ENCODE measurements at regions not wholly inside any gene's neighbourhood (a gene's known extent, or its start where the extent isn't known, plus 50 kb on each side); places are given as distances from the start of the nearest gene placed in this dataset.
"Not testable (repeated sequence)": the region's sequence is repeated elsewhere in the genome, so short reads cannot be mapped to it uniquely, and the experiment has no call there.

DNA sequence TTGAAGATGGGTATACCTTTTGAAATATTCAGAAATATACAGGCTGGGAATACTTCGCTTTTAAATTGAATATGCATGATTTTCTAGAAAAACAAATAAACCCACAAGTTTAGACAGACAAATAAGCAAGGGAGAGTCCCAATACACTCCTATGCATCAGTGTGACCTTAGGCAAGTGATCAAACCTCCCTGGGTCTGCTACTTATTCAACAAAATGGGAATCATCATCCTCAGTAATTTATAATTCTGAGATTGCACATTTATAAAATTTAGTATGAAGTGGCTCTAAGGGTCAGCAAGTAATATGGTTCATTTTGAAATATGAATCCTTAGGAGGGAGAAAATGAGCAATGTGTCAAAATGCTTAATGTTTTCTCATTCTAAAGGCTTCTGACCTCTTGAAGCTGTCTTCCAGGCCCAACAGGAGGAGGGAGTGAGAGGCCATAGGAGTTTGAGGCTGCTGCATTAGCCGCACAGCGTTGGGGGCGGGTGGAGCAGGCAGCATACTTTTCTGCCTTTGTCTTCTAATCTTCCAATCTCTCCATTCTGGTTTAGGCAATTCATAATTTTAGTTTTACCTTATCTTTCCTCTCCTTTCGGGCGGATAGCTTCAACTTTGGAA is 155.1 kb downstream of the TRIB2 start:
- DNase-seq (ENCODE audit: low read depth in 1 of 2, low spot score in 1 of 2), result no peak

DNA sequence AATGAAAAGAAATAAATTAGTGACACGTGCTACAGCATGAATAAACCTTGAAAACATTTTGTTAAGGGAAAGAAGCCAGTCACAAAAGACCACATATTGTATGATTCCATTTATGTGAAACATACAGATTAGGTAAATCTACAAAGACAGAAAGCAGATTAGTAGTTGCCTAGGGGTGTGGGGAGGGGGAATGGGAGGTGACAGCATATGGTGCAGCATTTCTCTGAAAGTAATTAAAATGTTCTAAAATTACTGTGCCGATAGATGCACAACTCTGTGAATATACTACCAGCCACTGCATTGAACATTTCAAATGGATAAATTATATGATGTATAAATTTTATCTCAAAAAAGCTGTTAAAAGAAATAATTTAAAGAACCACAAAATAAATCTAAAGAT is 161.0 kb downstream of the TRIB2 start:
- no peak for DNase-seq (ENCODE audit: low read depth in 1 of 2, low spot score in 1 of 2)

GRCh38 chr2:12879649-12880048 is 162.9 kb downstream of the TRIB2 start:
- no peak for DNase-seq (ENCODE audit: low read depth in 1 of 2, low spot score in 1 of 2)

- no peak for DNase-seq (ENCODE audit: low read depth in 1 of 2, low spot score in 1 of 2)
Measured at GRCh38 chr2:12881952-12882351, 165.2 kb downstream of the TRIB2 start.

GRCh38 chr2:12882393-12882792 is 165.7 kb downstream of the TRIB2 start:
- DNase-seq (ENCODE audit: low read depth in 1 of 2, low spot score in 1 of 2), result no peak

GRCh38 chr2:12883906-12884305 is 167.2 kb downstream of the TRIB2 start:
- no peak for DNase-seq (ENCODE audit: low read depth in 1 of 2, low spot score in 1 of 2)

- no peak for DNase-seq (ENCODE audit: low read depth in 1 of 2, low spot score in 1 of 2)
Measured at GRCh38 chr2:12884713-12885282, 168.1 kb downstream of the TRIB2 start.

GRCh38 chr2:12890066-12890465 is 173.3 kb downstream of the TRIB2 start:
- no peak for DNase-seq (ENCODE audit: low read depth in 1 of 2, low spot score in 1 of 2)

DNA sequence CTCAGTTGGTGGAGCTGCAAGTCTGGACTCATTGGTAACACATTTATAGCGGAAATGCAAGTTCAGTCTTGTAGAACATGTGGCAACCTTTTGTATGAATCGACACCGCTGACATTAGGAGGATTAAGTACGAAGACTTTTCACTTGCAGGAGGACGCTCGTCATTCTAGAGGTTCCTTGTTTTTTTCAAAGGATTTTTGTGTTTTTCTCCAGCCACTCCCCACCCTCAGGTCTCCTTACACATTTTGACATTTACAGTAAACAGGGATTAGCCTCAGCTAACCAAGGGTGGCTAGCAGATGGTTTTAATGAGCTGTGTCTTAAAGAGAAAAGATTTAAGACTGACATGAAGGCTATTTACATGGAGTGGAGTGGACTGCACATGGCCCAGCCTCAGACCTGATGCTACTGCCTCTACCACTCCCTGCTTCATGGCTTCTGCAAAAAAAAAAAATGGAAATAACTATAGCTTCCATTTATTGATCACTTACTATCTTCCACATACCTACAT is 173.8 kb downstream of the TRIB2 start:
- no peak for DNase-seq (ENCODE audit: low read depth in 1 of 2, low spot score in 1 of 2)

DNA sequence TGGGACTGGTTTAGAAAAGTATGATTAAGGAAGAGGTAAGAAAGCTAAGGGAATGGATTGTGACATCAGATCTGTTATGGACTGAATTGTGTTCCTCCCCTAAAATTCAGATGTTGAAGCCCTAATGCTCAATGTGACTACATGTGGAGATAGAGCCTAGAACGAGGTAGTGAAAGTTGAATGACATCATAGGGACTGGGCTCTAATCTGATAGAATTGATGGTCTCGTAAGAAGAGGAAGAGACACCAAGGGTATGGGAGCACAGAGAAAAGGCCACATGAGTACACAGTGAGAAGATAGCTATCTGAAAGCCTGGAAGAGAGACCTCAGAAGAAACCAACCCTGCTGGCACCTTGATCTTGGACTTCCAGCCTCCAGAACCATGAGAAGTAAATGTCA is 178.3 kb downstream of the TRIB2 start:
- no peak for DNase-seq (ENCODE audit: low read depth in 1 of 2, low spot score in 1 of 2)

- DNase-seq (ENCODE audit: low read depth in 1 of 2, low spot score in 1 of 2), result no peak
Measured at GRCh38 chr2:12896318-12896982, 179.7 kb downstream of the TRIB2 start.

GRCh38 chr2:12897181-12897580 is 180.4 kb downstream of the TRIB2 start:
- no peak for DNase-seq (ENCODE audit: low read depth in 1 of 2, low spot score in 1 of 2)

DNA sequence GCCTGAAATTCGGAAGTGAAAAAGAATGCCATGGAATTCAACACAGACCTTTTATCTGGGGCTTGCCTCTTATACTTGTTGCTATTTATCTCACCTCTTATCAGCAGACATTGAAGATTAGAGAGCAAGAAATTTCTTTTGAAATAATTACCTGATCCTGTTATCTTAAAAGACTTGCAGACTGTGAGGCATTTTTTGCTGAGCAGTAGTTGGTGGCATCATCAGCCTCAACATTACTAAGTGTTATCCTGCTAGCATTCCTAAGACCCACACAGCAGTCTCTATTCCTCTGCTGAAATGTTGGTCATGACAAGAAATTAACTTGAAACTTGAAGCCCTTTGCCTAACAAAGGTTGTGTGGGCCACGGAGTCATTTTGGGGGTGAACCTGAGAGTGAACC is 186.5 kb downstream of the TRIB2 start:
- DNase-seq (ENCODE audit: low read depth in 1 of 2, low spot score in 1 of 2), result no peak

DNA sequence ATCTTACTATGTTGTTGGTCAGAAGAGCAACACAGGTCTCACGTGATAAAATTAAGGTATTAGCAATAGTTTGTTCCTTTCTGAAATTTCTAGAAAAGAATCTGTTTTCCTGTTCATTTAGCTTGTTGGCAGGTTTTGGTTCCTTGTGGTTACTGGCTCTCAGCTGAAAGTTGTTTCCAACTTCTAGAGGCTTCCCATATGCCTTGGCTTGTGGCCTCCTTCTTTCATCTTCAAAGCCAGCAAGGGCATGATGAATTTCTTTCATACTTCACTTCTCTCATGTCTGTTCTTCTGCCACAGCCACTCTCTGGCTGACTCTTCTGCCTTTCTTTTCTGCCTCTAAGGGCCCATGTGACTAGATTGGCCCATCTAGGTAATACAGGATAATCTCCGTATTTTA is 193.7 kb downstream of the TRIB2 start:
- no peak for DNase-seq (ENCODE audit: low read depth in 1 of 2, low spot score in 1 of 2)

DNA sequence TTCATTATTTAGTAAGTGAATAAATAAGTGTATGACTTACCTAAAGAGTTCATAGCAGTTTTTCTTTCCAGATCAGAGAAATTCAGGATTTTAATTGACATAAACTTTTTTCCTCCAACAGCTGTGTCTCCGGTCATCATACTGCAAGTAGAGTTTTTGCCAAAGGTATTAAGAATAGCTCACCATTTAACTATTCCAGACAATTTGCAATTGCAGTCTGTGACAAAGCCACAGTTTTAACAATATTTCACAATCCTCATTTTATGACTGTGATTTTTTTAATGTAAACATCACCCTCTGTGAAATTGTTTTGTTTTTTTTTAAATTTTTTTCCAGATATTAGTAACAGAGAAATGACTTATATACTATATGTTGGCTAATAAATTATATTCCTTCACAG is 199.1 kb downstream of the TRIB2 start:
- DNase-seq (ENCODE audit: low read depth in 1 of 2, low spot score in 1 of 2), result no peak

DNA sequence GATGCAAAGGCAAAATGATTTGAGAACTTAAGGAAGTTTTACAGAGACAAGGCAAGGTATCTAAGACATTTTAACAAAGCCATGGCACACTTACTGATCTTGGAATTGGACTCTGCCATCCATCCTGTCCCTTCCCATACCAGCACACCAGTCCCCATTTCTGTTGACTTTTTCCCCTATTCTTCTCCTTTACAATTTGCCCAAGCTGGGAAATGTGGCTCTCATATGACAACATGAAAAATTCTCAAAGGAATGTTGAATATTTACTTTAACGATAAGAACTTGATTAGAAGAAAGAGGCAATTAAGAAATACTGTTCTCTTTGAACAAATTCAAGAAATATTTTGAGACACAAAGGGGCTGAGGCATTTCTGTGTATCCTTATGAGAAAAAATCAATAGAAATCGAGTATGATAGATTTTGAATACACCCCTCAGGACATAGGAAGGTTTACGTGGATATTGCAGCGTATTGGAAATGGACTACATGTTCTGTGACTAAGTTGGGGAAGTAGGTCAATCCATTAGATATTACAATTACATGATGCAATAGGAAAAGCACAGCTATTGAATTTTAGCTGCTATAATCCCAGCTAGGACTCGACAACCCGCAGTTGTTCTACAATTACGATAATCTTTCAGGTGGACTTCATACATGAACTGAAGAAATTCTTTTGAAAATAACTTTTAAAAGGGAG is 201.6 kb downstream of the TRIB2 start:
- DNase-seq (ENCODE audit: low read depth in 1 of 2, low spot score in 1 of 2), result no peak

DNA sequence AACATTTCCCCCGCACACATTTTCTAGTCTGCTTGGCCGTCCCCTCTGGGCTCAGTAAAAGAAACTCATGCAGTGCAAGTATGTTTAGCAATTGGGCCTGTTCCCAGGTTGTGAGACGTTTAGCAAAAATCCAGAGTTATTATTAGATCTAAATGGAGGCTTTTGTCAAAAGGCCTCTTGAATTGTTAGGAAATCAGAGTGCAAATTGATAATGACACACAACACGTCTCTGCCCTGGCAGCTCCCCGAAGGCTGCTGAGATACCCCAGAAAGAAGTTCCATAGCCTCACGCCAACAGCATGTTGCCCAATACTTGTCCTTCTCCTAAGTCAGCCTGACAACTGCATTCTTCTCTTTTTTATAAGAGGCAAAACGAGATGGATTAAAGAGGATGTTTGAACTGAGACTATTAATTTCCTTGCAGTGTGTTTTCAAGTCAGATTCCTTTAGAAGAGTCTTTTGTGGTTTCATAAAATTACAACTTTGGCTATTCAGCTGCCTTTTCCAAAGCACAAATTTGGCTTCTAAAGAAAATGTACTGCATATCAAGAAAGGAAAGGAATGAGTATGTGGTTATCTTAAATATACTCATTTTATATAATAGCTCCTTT is 202.2 kb downstream of the TRIB2 start:
- DNase-seq (ENCODE audit: low read depth in 1 of 2, low spot score in 1 of 2), result no peak

- DNase-seq (ENCODE audit: low read depth in 1 of 2, low spot score in 1 of 2), result no peak
Measured at GRCh38 chr2:12921321-12921720, 204.6 kb downstream of the TRIB2 start.

DNA sequence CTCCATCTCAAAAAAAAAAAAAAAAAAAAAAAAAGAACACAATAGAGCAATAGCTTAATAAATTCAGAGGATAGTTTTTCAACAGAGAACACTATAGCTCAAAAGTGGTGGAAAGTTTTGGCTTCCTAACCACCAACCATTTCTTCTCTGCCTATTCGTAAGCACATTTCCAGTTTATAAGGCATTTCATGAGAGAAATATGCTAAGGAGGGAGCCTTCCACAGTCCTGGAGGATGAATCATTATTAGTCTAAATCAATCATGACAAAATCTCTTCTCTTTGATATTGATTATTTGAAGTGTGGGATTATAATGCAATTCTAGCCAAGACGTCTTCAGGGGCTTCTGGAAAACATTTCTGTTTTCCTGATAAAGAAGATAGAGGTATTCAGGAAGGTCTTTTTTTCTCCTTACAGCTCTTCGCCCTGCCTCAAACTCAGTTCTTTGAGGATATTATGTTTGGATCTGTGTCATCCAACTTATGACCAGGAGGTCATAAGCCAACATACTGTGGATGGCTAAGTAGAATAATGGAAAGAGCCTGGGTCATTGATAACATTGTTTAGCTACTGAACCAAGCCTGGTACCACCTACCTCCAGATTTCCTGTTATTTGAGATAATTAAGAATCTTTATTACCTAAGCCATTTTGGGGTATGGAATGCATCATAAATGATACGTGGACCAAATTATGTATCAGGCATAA is 207.3 kb downstream of the TRIB2 start:
- DNase-seq (ENCODE audit: low read depth in 1 of 2, low spot score in 1 of 2), result no peak

DNA sequence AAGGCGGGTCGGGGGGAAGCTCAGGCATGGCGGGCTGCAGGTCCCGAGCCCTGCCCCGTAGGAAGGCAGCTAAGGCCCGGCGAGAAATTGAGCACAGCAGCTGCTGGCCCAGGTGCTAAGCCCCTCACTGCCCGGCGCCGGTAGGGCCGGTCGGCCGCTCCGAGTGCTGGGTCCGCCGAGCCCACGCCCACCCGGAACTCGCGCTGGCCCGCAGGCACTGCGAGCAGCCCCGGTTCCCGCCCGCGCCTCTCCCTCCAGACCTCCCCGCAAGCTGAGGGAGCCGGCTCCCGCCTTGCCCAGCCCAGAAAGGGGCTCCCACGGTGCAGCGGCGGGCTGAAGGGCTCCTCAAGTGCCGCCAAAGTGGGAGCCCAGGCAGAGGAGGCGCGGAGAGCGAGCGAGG is 209.9 kb downstream of the TRIB2 start:
- DNase-seq (ENCODE audit: low read depth in 1 of 2, low spot score in 1 of 2), result not testable (repeated sequence)

- no peak for DNase-seq (ENCODE audit: low read depth in 1 of 2, low spot score in 1 of 2)
Measured at GRCh38 chr2:12928197-12928774, 211.6 kb downstream of the TRIB2 start.

Measured in stimulated activated CD4-positive, alpha-beta T cell treated with anti-CD3 and anti-CD28 coated beads, Interleukin-15, amount 100 ng/mL, for 1 hour (primary cell).